Loucy (cell line): ENCODE measurements at regions not wholly inside any gene's neighbourhood (a gene's known extent, or its start where the extent isn't known, plus 50 kb on each side); places are given as distances from the start of the nearest gene placed in this dataset.
"Not testable (repeated sequence)": the region's sequence is repeated elsewhere in the genome, so short reads cannot be mapped to it uniquely, and the experiment has no call there.

Experiments used
- H2AFZ ChIP-seq: fragments of 200-600 bp; sonication (generic); 2 replicates; pipeline ENCODE4 v1.6.0; 2016; ENCODE audit warnings: antibody characterized with exemption, mild to moderate bottlenecking, low read length, moderate library complexity
- H3F3A ChIP-seq: fragments of 200-600 bp; 2 replicates; pipeline ENCODE4 v1.6.0; 2016; ENCODE audit warnings: antibody characterized with exemption, low read depth, mild to moderate bottlenecking
- H3K27me3 ChIP-seq: fragments of 200-600 bp; sonication (generic); 2 replicates; pipeline ENCODE4 v1.6.1; 2014; ENCODE audit warnings: low read length, mild to moderate bottlenecking; ENCODE audit not compliant: insufficient read depth, poor library complexity, severe bottlenecking
- H3K36me3 ChIP-seq: fragments of 200-600 bp; sonication (generic); 2 replicates; pipeline ENCODE4 v1.6.1; 2016; ENCODE audit warnings: low read length; ENCODE audit not compliant: insufficient read depth
- H3K4me1 ChIP-seq: fragments of 200-600 bp; sonication (generic); 2 replicates; pipeline ENCODE4 v1.5.1; 2014; ENCODE audit warnings: low read length, mild to moderate bottlenecking; ENCODE audit not compliant: insufficient read depth, poor library complexity, severe bottlenecking
- H3K4me2 ChIP-seq: fragments of 200-600 bp; sonication (generic); 2 replicates; pipeline ENCODE4 v1.6.0; 2014; ENCODE audit warnings: antibody characterized with exemption, low read length, low read depth, mild to moderate bottlenecking; ENCODE audit not compliant: poor library complexity, severe bottlenecking
- H3K4me3 ChIP-seq: fragments of 200-600 bp; sonication (generic); 2 replicates; pipeline ENCODE4 v1.5.1; 2014; ENCODE audit warnings: low read length, mild to moderate bottlenecking, mixed read lengths; ENCODE audit not compliant: poor library complexity, severe bottlenecking
- H3K79me2 ChIP-seq: fragments of 200-600 bp; sonication (generic); 2 replicates; pipeline ENCODE4 v1.6.1; 2014; ENCODE audit warnings: low read length; ENCODE audit not compliant: insufficient read depth
- H3K9ac ChIP-seq: fragments of 200-600 bp; sonication (generic); 2 replicates; pipeline ENCODE4 v1.6.0; 2014; ENCODE audit warnings: mild to moderate bottlenecking, low read depth, low read length, moderate library complexity; ENCODE audit not compliant: poor library complexity, severe bottlenecking
- H3K9me2 ChIP-seq: fragments of 200-600 bp; sonication (generic); replicated peaks from 2 replicates; pipeline ENCODE4 v1.6.1; 2016; ENCODE audit warnings: low read depth, low read length, mixed read lengths
- H3K9me3 ChIP-seq: fragments of 200-600 bp; sonication (generic); 2 replicates; pipeline ENCODE4 v1.6.1; 2014; ENCODE audit warnings: mild to moderate bottlenecking, antibody characterized with exemption, low read length, low read depth; ENCODE audit not compliant: insufficient read depth
- H4K20me1 ChIP-seq: fragments of 200-600 bp; sonication (generic); 2 replicates; pipeline ENCODE4 v1.6.0; 2014; ENCODE audit warnings: antibody characterized with exemption, low read length, mild to moderate bottlenecking; ENCODE audit not compliant: insufficient read depth, poor library complexity, severe bottlenecking
- EZH2phosphoT487 ChIP-seq: fragments of 200-600 bp; IDR thresholded peaks from 2 replicates; pipeline ENCODE4 v1.6.1; 2018; ENCODE audit warnings: antibody characterized with exemption, mild to moderate bottlenecking, moderate library complexity, borderline replicate concordance
- TF ChIP-seq, protein P1 (sequence below): fragments of 200-600 bp; sonication (generic); conservative IDR thresholded peaks from 2 replicates; pipeline ENCODE4 v1.5.1; 2014; ENCODE audit warnings: mild to moderate bottlenecking, antibody characterized with exemption, low read length

- TF ChIP-seq EZH2phosphoT487 = no peak
- TF ChIP-seq, protein P1, sequence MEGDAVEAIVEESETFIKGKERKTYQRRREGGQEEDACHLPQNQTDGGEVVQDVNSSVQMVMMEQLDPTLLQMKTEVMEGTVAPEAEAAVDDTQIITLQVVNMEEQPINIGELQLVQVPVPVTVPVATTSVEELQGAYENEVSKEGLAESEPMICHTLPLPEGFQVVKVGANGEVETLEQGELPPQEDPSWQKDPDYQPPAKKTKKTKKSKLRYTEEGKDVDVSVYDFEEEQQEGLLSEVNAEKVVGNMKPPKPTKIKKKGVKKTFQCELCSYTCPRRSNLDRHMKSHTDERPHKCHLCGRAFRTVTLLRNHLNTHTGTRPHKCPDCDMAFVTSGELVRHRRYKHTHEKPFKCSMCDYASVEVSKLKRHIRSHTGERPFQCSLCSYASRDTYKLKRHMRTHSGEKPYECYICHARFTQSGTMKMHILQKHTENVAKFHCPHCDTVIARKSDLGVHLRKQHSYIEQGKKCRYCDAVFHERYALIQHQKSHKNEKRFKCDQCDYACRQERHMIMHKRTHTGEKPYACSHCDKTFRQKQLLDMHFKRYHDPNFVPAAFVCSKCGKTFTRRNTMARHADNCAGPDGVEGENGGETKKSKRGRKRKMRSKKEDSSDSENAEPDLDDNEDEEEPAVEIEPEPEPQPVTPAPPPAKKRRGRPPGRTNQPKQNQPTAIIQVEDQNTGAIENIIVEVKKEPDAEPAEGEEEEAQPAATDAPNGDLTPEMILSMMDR = no peak
- Histone ChIP-seq H3K9me2 (no peaks in the 10 kb centered on the region), H3K79me2 (no peaks in the 10 kb centered on the region), H3K9me3 (no peaks in the 10 kb centered on the region), H3F3A (no peaks in the 10 kb centered on the region), H3K4me2 (no peak overlapping the region), H4K20me1 (no peaks in the 10 kb centered on the region), H3K4me1 (no peaks in the 10 kb centered on the region), H3K36me3 (no peaks in the 10 kb centered on the region), H2AFZ (no peak overlapping the region), H3K27me3 (no peaks in the 10 kb centered on the region), H3K9ac (no peak overlapping the region), H3K4me3 (no peak overlapping the region)
These were observed 938.0 kb downstream of the SORCS3 start for GRCh38 chr10:105579112-105579511.

GRCh38 chr10:105577865-105578607 is 936.9 kb downstream of the SORCS3 start:
- Histone ChIP-seq H3K9ac (no peak overlapping the region), H3K4me1 (no peaks in the 10 kb centered on the region), H2AFZ (no peak overlapping the region), H3K9me3 (no peaks in the 10 kb centered on the region), H3F3A (no peaks in the 10 kb centered on the region), H3K9me2 (no peaks in the 10 kb centered on the region), H4K20me1 (no peaks in the 10 kb centered on the region), H3K4me3 (no peak overlapping the region), H3K27me3 (no peaks in the 10 kb centered on the region), H3K4me2 (no peak overlapping the region), H3K79me2 (no peaks in the 10 kb centered on the region), H3K36me3 (no peaks in the 10 kb centered on the region)
- TF ChIP-seq, protein P1 = no peak
- TF ChIP-seq EZH2phosphoT487 = no peak

DNA sequence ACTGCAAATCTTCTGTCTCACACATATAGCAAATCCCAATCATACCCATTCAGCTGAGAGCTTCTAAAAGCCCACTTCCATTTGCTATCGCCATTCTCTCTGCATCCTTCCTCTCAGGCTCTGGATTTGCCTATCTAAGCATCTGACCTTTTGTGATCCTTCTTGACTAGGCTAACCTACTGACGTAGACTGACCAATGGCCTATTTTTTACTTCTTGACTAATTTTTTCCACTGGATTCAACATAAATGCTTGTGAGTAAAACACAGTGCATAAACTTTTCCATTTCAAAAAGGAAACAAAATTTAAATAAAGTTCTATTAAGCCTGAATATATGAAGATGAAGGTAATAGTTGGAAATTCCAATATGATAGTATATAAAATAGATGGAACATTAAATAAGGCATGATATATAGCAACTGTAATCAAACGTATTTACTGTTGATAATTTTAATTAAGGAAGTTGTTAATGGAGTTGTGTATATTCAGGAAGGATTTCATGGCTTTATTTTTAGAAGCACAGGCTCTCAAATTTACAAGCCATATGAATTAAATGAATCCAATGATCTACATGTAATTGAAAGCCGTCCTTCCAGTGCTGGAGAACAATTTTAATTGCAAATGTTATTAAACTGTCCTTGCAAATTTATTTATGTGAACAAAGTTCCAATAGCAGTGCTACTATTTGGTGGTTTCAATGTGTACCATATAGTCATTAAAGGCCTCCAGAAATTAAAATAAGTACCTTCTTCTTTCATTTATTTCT is 918.4 kb downstream of the SORCS3 start:
- Histone ChIP-seq H3K4me3 (no peak overlapping the region), H3F3A (no peaks in the 10 kb centered on the region), H3K27me3 (no peaks in the 10 kb centered on the region), H4K20me1 (no peaks in the 10 kb centered on the region), H3K4me1 (no peaks in the 10 kb centered on the region), H2AFZ (no peak overlapping the region), H3K9me3 (no peaks in the 10 kb centered on the region), H3K4me2 (no peak overlapping the region), H3K79me2 (no peaks in the 10 kb centered on the region), H3K9ac (no peak overlapping the region), H3K9me2 (no peaks in the 10 kb centered on the region), H3K36me3 (no peaks in the 10 kb centered on the region)
- TF ChIP-seq EZH2phosphoT487 = no peak
- TF ChIP-seq, protein P1 = no peak

- not testable (repeated sequence) for H3K36me3 ChIP-seq, H3K4me3 ChIP-seq, H4K20me1 ChIP-seq, H3F3A ChIP-seq, H3K9ac ChIP-seq, H3K4me2 ChIP-seq, H3K27me3 ChIP-seq, H3K4me1 ChIP-seq, H2AFZ ChIP-seq, H3K79me2 ChIP-seq, H3K9me3 ChIP-seq, H3K9me2 ChIP-seq
These were observed 909.4 kb downstream of the SORCS3 start for GRCh38 chr10:105550453-105550852.
